H1 (cell line): ENCODE measurements at regions not wholly inside any gene's neighbourhood (a gene's known extent, or its start where the extent isn't known, plus 50 kb on each side); places are given as distances from the start of the nearest gene placed in this dataset.
"Not testable (repeated sequence)": the region's sequence is repeated elsewhere in the genome, so short reads cannot be mapped to it uniquely, and the experiment has no call there.

ENCODE experiments used
- CTCF ChIA-PET: fragments of 300-600 bp; sonication (Branson Sonifier 250); formaldehyde crosslinking; loops from one replicate; lab custom pipeline; 2021; ENCODE audit not compliant: partially characterized antibody; lab: Charles Lee
- POLR2A ChIA-PET: fragments of 300-600 bp; sonication (Branson Sonifier 250); formaldehyde crosslinking; loops from one replicate; lab custom pipeline; 2021; ENCODE audit warnings: inconsistent platforms; ENCODE audit not compliant: partially characterized antibody; lab: Charles Lee
- DNase-seq, 2 experiments: peaks; one replicate each; pipeline versions ENCODE4 v3.0.0 to v3.0.0-alpha.2; 2010 to 2022; ENCODE audit warnings: low spot score in 2 of 2, low read depth in 1 of 2, mixed read lengths in 1 of 2
- FAIRE-seq: peaks from 2 replicates; lab custom pipeline; 2011; peaks lifted over from hg19 to GRCh38; lab: Jason Lieb, UNC
- H2AFZ ChIP-seq: 2 replicates; pipeline ENCODE4 v1.8.1; 2012; ENCODE audit warnings: low read length, inconsistent platforms
- H2AK5ac ChIP-seq: 2 replicates; pipeline ENCODE4 v1.6.1; 2013; ENCODE audit warnings: low read depth, low read length
- H2BK120ac ChIP-seq: replicated peaks from 2 replicates; pipeline ENCODE3; 2013; ENCODE audit warnings: low read depth, low read length, inconsistent platforms
- H2BK12ac ChIP-seq: 2 replicates; pipeline ENCODE4 v1.6.1; 2013; ENCODE audit warnings: low read depth, low read length
- H2BK15ac ChIP-seq: 2 replicates; pipeline ENCODE4 v1.6.1; 2013; ENCODE audit warnings: low read length
- H2BK20ac ChIP-seq: 2 replicates; pipeline ENCODE4 v1.6.1; 2013; ENCODE audit warnings: low read length
- H2BK5ac ChIP-seq: 2 replicates; pipeline ENCODE4 v1.6.1; 2013; ENCODE audit warnings: low read depth, low read length
- H3K14ac ChIP-seq: 2 replicates; pipeline ENCODE4 v1.6.1; 2013; ENCODE audit warnings: inconsistent platforms; ENCODE audit not compliant: insufficient read length
- H3K18ac ChIP-seq: 2 replicates; pipeline ENCODE4 v1.6.1; 2013; ENCODE audit warnings: low read length; ENCODE audit errors: extremely low read depth
- H3K23ac ChIP-seq: 2 replicates; pipeline ENCODE4 v1.6.1; 2013; ENCODE audit warnings: inconsistent platforms; ENCODE audit not compliant: insufficient read length
- H3K23me2 ChIP-seq: 2 replicates; pipeline ENCODE4 v1.6.1; 2013; ENCODE audit warnings: low read depth, low read length
- H3K27ac ChIP-seq: 2 replicates; pipeline ENCODE4 v1.6.1; 2011; ENCODE audit warnings: low read depth, low read length, inconsistent platforms
- H3K27me3 ChIP-seq, 4 experiments: replicated peaks in 1 of 4; 1 replicate in 1 of 4; 2 replicates in 3 of 4; pipeline versions ENCODE4 v1.6.1 to v1.8.1; 2011 to 2013; ENCODE audit warnings: low read length in 3 of 4, mild to moderate bottlenecking in 3 of 4, inconsistent platforms in 2 of 4, mixed read lengths in 2 of 4, moderate library complexity in 1 of 4; ENCODE audit not compliant: control insufficient read depth in 3 of 4, insufficient read depth in 3 of 4; ENCODE audit errors: extremely low read depth in 1 of 4
- H3K36me3 ChIP-seq, 4 experiments: 2 replicates each; pipeline versions ENCODE4 v1.6.1 to v1.8.1; 2011 to 2013; ENCODE audit warnings: mild to moderate bottlenecking in 4 of 4, low read length in 3 of 4, moderate library complexity in 2 of 4, control low read depth in 1 of 4, inconsistent platforms in 1 of 4; ENCODE audit not compliant: insufficient read depth in 4 of 4, control insufficient read depth in 2 of 4
- H3K4ac ChIP-seq: replicated peaks from 2 replicates; pipeline ENCODE3; 2013; ENCODE audit warnings: low read length, low read depth, mixed read lengths, inconsistent platforms; ENCODE audit not compliant: insufficient read length
- H3K4me1 ChIP-seq, 4 experiments: replicated peaks in 1 of 4; 1 replicate in 1 of 4; 2 replicates in 3 of 4; pipeline versions ENCODE4 v1.6.1 to v1.8.1; 2011 to 2013; ENCODE audit warnings: low read length in 3 of 4, inconsistent platforms in 2 of 4, mixed read lengths in 1 of 4; ENCODE audit not compliant: insufficient read depth in 4 of 4, control insufficient read depth in 3 of 4
- H3K4me2 ChIP-seq, 2 experiments: 2 replicates each; pipeline versions ENCODE4 v1.6.1 to v1.8.1; 2011 to 2013; ENCODE audit warnings: low read depth in 2 of 2, low read length in 2 of 2, control low read depth in 1 of 2, inconsistent platforms in 1 of 2, mild to moderate bottlenecking in 1 of 2; ENCODE audit not compliant: insufficient read depth in 1 of 2
- H3K4me3 ChIP-seq, 4 experiments: fragments of 200-600, 300-600 bp in 1 of 4; sonication (generic), shearing (Covaris generic), sonication (Bioruptor Twin) in 1 of 4; 2 replicates each; pipeline versions ENCODE4 v1.5.1 to v1.8.1; 2011 to 2016; ENCODE audit warnings: low read length in 4 of 4, low read depth in 3 of 4, control low read depth in 2 of 4, inconsistent platforms in 2 of 4, mild to moderate bottlenecking in 2 of 4, mixed read lengths in 1 of 4, moderate library complexity in 1 of 4; ENCODE audit not compliant: insufficient read depth in 2 of 4; ENCODE audit errors: extremely low read depth in 1 of 4
- H3K56ac ChIP-seq: replicated peaks from 2 replicates; pipeline ENCODE3; 2013; ENCODE audit warnings: low read depth, mild to moderate bottlenecking, mixed read lengths, low read length, inconsistent platforms; ENCODE audit not compliant: insufficient read length
- H3K79me1 ChIP-seq: 2 replicates; pipeline ENCODE4 v1.6.1; 2013; ENCODE audit warnings: low read depth, low read length, control low read depth
- H3K79me2 ChIP-seq, 2 experiments: 2 replicates each; pipeline versions ENCODE4 v1.6.1 to v1.8.1; 2012 to 2013; ENCODE audit warnings: low read length in 2 of 2, mild to moderate bottlenecking in 2 of 2, inconsistent platforms in 1 of 2; ENCODE audit not compliant: insufficient read depth in 2 of 2, control insufficient read depth in 1 of 2
- H3K9ac ChIP-seq, 4 experiments: replicated peaks in 1 of 4; 1 replicate in 1 of 4; 2 replicates in 3 of 4; pipeline versions ENCODE4 v1.6.1 to v1.8.1; 2011 to 2013; ENCODE audit warnings: low read depth in 3 of 4, low read length in 3 of 4, control low read depth in 2 of 4, mild to moderate bottlenecking in 2 of 4, moderate library complexity in 2 of 4, inconsistent platforms in 1 of 4; ENCODE audit errors: extremely low read depth in 1 of 4
- H3K9me3 ChIP-seq, 2 experiments: 2 replicates each; pipeline versions ENCODE4 v1.6.1 to v1.8.1; 2012 to 2013; ENCODE audit warnings: mild to moderate bottlenecking in 2 of 2, moderate library complexity in 2 of 2, control low read depth in 1 of 2, inconsistent platforms in 1 of 2, low read depth in 1 of 2, low read length in 1 of 2, mixed read lengths in 1 of 2; ENCODE audit not compliant: insufficient read depth in 2 of 2
- H4K20me1 ChIP-seq, 2 experiments: replicated peaks in 1 of 2; 2 replicates each; pipeline versions ENCODE3 to v1.8.1; 2011 to 2013; ENCODE audit warnings: inconsistent platforms in 2 of 2, low read length in 2 of 2, mild to moderate bottlenecking in 1 of 2; ENCODE audit not compliant: insufficient read depth in 2 of 2, control insufficient read depth in 1 of 2
- H4K5ac ChIP-seq: 2 replicates; pipeline ENCODE4 v1.6.1; 2013; ENCODE audit warnings: low read length, low read depth, mixed read lengths, inconsistent platforms; ENCODE audit not compliant: insufficient read length
- H4K8ac ChIP-seq: 2 replicates; pipeline ENCODE4 v1.8.0; 2013; ENCODE audit warnings: mild to moderate bottlenecking, moderate library complexity, low read length, inconsistent platforms; ENCODE audit not compliant: insufficient read depth; ENCODE audit errors: extremely low read depth
- H4K91ac ChIP-seq: replicated peaks from 2 replicates; pipeline ENCODE3; 2013; ENCODE audit warnings: low read length, mixed read lengths, inconsistent platforms; ENCODE audit not compliant: insufficient read length
- KDM1A ChIP-seq: fragments of 200-600, 300-600 bp; sonication (generic); IDR thresholded peaks from 2 replicates; pipeline ENCODE4 v1.7.1; 2016; ENCODE audit warnings: mild to moderate bottlenecking, low read length, borderline replicate concordance

DNA sequence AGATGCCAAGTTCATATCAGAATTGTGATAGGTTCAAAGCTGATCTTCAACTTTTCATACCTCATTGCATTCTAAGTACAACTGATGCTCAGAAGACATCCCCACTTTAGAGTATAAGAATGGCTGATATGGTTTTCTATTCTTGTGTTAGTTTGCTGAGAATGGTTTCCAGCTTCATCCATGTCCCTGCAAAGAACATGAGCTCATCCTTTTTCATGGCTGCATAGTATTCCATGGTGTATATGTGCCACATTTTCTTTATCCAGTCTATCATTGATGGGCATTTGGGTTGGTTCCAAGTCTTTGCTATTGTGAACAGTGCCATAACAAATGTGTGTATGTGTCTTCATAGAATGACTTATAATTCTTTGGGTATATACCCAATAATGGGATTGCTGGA, 184.5 kb upstream of the RBM19 start:
- H2BK15ac ChIP-seq, H3K4ac ChIP-seq, H3K14ac ChIP-seq, H2BK120ac ChIP-seq, H4K8ac ChIP-seq, H3K79me1 ChIP-seq, H2BK12ac ChIP-seq, H3K36me3 ChIP-seq, DNase-seq, H3K27ac ChIP-seq, H3K27me3 ChIP-seq, H3K9ac ChIP-seq, H3K18ac ChIP-seq, H3K4me2 ChIP-seq, H3K56ac ChIP-seq, H3K23me2 ChIP-seq, H4K20me1 ChIP-seq, H2BK20ac ChIP-seq, H2AK5ac ChIP-seq, FAIRE-seq, H3K23ac ChIP-seq, H3K79me2 ChIP-seq, H3K9me3 ChIP-seq, POLR2A ChIA-PET, H2BK5ac ChIP-seq, H3K4me1 ChIP-seq, H3K4me3 ChIP-seq, H4K5ac ChIP-seq, H4K91ac ChIP-seq, H2AFZ ChIP-seq: not testable (repeated sequence)
- peak; percentile 38; the same call in 1 of the 2 replicates for TF ChIP-seq KDM1A
- CTCF ChIA-PET, result interaction anchor here (1.0 kb wide), 1 partner anchor 15 kb away, joined by 3 read pairs; no protein-coding TSS in a partner anchor
